Type B pancreatic cell (in vitro differentiated cells): ENCODE measurements at regions not wholly inside any gene's neighbourhood (a gene's known extent, or its start where the extent isn't known, plus 50 kb on each side); places are given as distances from the start of the nearest gene placed in this dataset.

Experiments used
- DNase-seq: peaks from one replicate; pipeline ENCODE4 v3.0.0; 2021; ENCODE audit warnings: mixed read lengths; ENCODE audit not compliant: unreplicated experiment; ENCODE audit errors: extremely low spot score
- H3K27ac Mint-ChIP-seq: 2 replicates; pipeline ENCODE4 v1.8.0; 2021; ENCODE audit warnings: mild to moderate bottlenecking, mixed read lengths
- H3K27me3 Mint-ChIP-seq: 2 replicates; pipeline ENCODE4 v1.8.0; 2021; ENCODE audit warnings: mixed read lengths
- H3K36me3 Mint-ChIP-seq: 2 replicates; pipeline ENCODE4 v1.8.0; 2021; ENCODE audit warnings: mixed read lengths
- H3K4me1 Mint-ChIP-seq: one replicate; pipeline ENCODE4 v1.8.0; 2021; ENCODE audit warnings: mixed read lengths; ENCODE audit not compliant: unreplicated experiment
- H3K4me3 Mint-ChIP-seq: 2 replicates; pipeline ENCODE4 v1.8.0; 2021; ENCODE audit warnings: mild to moderate bottlenecking, mixed read lengths
- H3K9me3 Mint-ChIP-seq: 2 replicates; pipeline ENCODE4 v1.8.0; 2021; ENCODE audit warnings: mixed read lengths
- CTCF ChIP-seq: fragments of 200-600 bp; sonication (generic); conservative IDR thresholded peaks from 2 replicates; pipeline ENCODE4 v1.5.0; 2021; ENCODE audit warnings: antibody characterized with exemption, mild to moderate bottlenecking

DNA sequence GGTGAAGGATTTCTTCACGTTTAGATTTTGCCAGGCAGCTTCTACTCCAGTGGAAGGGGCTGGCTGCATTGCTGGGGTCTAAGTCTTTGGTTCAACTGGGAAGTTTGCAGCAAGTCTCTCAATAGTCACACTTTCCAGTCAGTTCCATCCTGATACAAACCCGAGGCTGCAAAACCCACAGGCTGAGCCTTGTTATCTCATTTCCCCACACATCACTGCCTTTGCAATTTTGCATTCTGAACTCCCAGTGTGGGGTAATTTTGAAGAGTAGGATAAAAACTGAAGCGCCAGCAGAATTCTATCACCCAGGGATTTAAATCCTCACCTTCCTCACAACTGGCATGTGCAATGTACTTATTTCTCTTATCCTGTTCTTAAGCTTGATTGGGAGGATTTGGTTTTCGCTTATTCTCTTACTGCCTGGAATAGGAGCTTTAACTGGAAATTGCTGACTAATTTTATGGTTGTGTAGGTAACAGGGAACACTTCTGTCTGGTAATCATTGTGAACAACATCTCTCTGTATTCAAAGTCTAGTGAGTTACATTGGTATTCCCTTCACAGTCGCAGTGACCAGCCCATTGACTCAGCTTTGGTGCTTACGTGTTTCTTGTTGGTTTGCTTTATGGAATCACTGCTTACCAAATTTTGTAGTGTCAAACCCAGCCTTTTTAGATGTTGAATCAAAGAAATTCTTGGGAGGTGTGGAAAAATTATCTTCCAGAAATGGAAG is 142.0 kb upstream of the TOPAZ1 start:
- H3K36me3 Mint-ChIP-seq, result no peaks in the 10 kb centered on the region
- no peak for DNase-seq
- no peaks in the 10 kb centered on the region for H3K4me1 Mint-ChIP-seq
- TF ChIP-seq CTCF, result no peak
- H3K27me3 Mint-ChIP-seq, result peaks cover 39% of the 10 kb centered on the region
- no peak overlapping the region for H3K4me3 Mint-ChIP-seq
- H3K9me3 Mint-ChIP-seq, result no peaks in the 10 kb centered on the region
- H3K27ac Mint-ChIP-seq, result no peak overlapping the region

DNA sequence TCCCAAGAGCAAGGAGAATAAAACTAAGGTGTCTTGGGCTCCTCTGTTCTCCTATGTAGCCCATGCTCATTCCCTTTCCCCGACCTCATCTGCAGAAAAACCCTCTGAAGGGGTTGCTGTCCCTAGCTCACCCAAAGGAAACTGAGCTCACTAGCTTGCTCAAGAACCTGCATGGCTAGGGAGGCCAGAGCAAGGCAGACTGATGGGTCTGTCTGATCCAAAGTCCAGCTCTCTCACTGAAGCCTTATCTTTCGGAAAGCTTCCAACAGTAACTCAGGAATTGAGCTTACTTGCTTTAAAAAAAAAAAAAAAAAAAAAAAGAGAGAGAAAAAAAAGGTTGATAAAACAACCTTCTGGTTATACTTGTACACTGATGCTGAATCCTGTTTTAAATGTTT is 141.4 kb upstream of the TOPAZ1 start:
- peaks cover 4% of the 10 kb centered on the region for H3K4me1 Mint-ChIP-seq
- no peak for TF ChIP-seq CTCF
- H3K4me3 Mint-ChIP-seq, result no peak overlapping the region
- H3K36me3 Mint-ChIP-seq, result no peaks in the 10 kb centered on the region
- no peaks in the 10 kb centered on the region for H3K9me3 Mint-ChIP-seq
- no peak overlapping the region for H3K27ac Mint-ChIP-seq
- DNase-seq, result no peak
- H3K27me3 Mint-ChIP-seq, result peaks cover 43% of the 10 kb centered on the region

DNA sequence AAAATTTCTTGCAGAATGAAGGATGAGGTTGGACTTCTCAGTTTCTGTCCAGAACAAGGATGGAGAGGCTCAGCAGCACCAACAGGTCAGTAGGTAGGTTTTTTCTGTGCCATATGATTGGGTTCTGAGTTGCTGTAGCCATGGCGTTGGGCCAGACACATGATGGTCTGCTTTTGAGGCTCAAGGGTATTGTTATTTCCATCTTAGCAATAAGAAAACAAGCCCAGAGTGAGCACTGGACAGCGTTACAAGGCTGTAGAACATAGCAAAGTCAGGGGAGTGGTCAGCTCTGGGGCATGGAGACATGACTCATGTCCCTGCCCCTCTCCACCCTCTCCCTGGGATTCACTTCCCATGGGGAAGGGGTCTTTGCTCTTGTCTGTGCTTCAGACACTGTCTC is 137.6 kb upstream of the TOPAZ1 start:
- no peak for TF ChIP-seq CTCF
- H3K4me3 Mint-ChIP-seq, result no peak overlapping the region
- no peaks in the 10 kb centered on the region for H3K9me3 Mint-ChIP-seq
- peaks cover 20% of the 10 kb centered on the region for H3K4me1 Mint-ChIP-seq
- no peaks in the 10 kb centered on the region for H3K36me3 Mint-ChIP-seq
- DNase-seq, result no peak
- no peak overlapping the region for H3K27ac Mint-ChIP-seq
- peaks cover 47% of the 10 kb centered on the region for H3K27me3 Mint-ChIP-seq

DNA sequence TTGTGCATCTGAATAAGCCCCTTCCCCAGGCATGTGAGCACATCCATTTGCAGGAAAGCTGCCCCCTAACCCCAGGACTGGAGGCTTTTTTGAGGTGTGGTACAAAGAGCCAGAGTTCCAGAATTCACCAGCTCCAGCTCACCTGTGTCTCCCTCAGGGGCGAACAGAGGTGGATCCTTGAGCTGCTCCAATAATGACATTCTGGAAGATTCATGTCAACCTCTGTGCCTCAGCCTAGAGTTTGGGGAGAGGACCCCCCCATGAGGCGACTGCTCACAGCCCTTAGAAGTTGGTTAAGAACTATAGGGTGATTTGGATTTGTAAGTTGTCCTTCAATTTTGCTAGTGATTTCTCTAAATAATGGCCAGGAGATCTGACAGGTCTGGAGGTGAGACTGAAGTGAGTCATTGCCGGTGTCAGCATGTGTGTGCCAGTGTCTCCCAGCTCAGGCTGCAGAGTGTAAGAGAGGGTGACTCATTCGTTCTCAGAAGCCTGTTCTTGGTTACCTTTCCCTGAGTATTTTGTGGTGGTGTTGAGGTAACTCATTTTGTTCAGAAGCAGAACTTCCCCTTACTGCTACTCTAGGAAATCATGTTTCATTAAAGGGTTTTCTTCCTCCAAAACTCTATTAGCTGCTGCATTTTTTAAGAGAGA is 136.9 kb upstream of the TOPAZ1 start:
- H3K27ac Mint-ChIP-seq, result no peak overlapping the region
- DNase-seq, result no peak

DNA sequence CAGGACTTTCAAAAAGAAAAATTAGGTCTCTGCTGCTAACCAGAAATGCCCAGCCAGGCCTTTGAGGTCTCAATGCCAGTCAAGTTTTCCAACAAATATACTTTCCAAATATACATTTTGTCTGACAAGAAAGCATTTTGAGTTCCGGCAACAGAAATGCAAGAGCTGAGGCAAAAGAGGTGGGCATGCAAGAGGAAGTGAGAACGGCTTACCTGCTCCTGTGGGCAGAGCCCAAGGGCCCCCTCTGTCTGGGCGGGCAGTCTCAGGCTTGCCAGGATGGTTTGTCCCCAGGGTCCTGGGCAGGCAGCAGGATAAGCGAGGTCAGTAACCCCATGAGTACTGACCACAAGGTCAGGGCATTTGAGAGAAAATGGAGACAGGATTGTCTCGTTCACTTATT is 136.1 kb upstream of the TOPAZ1 start:
- no peak for TF ChIP-seq CTCF
- Mint-ChIP-seq H3K27me3 (peaks cover 38% of the 10 kb centered on the region), H3K4me1 (peaks cover 20% of the 10 kb centered on the region), H3K36me3 (no peaks in the 10 kb centered on the region), H3K27ac (no peak overlapping the region), H3K9me3 (no peaks in the 10 kb centered on the region), H3K4me3 (no peak overlapping the region)
- DNase-seq, result no peak

More for the DNA sequence above, 136.9 kb upstream of the TOPAZ1 start:
- H3K4me1 Mint-ChIP-seq, result peaks cover 20% of the 10 kb centered on the region
- H3K36me3 Mint-ChIP-seq, result no peaks in the 10 kb centered on the region
- peaks cover 42% of the 10 kb centered on the region for H3K27me3 Mint-ChIP-seq
- TF ChIP-seq CTCF, result no peak
- no peak overlapping the region for H3K4me3 Mint-ChIP-seq
- no peaks in the 10 kb centered on the region for H3K9me3 Mint-ChIP-seq
